ENCODE measurements at regions not wholly inside any gene's neighbourhood (a gene's known extent, or its start where the extent isn't known, plus 50 kb on each side); places are given as distances from the start of the nearest gene placed in this dataset.
"Not testable (repeated sequence)": the region's sequence is repeated elsewhere in the genome, so short reads cannot be mapped to it uniquely, and the experiment has no call there.

- TF ChIP-seq POLR2A (IDR thresholded peaks at IDR 0.05; ENCODE audit: low read length) (no peak), GATA1 (IDR thresholded peaks at IDR 0.05; ENCODE audit: low read depth, low read length) (no peak)
- no peak for DNase-seq
These were observed 103.7 kb downstream of the ADRA2C start for GRCh38 chr4:3869661-3870566.

GRCh38 chr4:3870567-3870962 is 104.4 kb downstream of the ADRA2C start:
- no peak for DNase-seq
- TF ChIP-seq POLR2A (IDR thresholded peaks at IDR 0.05; ENCODE audit: low read length) (no peak), GATA1 (IDR thresholded peaks at IDR 0.05; ENCODE audit: low read depth, low read length) (no peak)

- TF ChIP-seq GATA1 (IDR thresholded peaks at IDR 0.05; ENCODE audit: low read depth, low read length) = no peak
- no peak for TF ChIP-seq POLR2A (IDR thresholded peaks at IDR 0.05; ENCODE audit: low read length)
- DNase-seq = no peak
These were observed 105.1 kb downstream of the ADRA2C start for GRCh38 chr4:3871181-3871852.

- TF ChIP-seq GATA1 (IDR thresholded peaks at IDR 0.05; ENCODE audit: low read depth, low read length) (no peak), POLR2A (IDR thresholded peaks at IDR 0.05; ENCODE audit: low read length) (no peak)
- peak in 1 of 2 experiments; percentile 13 for DNase-seq
These were observed 106.0 kb downstream of the ADRA2C start for GRCh38 chr4:3871881-3872833.

- DNase-seq = no peak
These were observed 106.7 kb downstream of the ADRA2C start for GRCh38 chr4:3872834-3873313.

GRCh38 chr4:3873408-3874027 is 107.3 kb downstream of the ADRA2C start:
- no peak for DNase-seq
- no peak for TF ChIP-seq GATA1 (IDR thresholded peaks at IDR 0.05; ENCODE audit: low read depth, low read length)
- TF ChIP-seq POLR2A (IDR thresholded peaks at IDR 0.05; ENCODE audit: low read length) = no peak

More at GRCh38 chr4:3872834-3873313, 106.7 kb downstream of the ADRA2C start:
- TF ChIP-seq POLR2A (IDR thresholded peaks at IDR 0.05; ENCODE audit: low read length) (no peak), GATA1 (IDR thresholded peaks at IDR 0.05; ENCODE audit: low read depth, low read length) (no peak)

- TF ChIP-seq GATA1 (IDR thresholded peaks at IDR 0.05; ENCODE audit: low read depth, low read length) (no peak), POLR2A (IDR thresholded peaks at IDR 0.05; ENCODE audit: low read length) (no peak)
- DNase-seq = no peak
These were observed 107.8 kb downstream of the ADRA2C start for GRCh38 chr4:3874028-3874415.

GRCh38 chr4:3874525-3875110 is 108.4 kb downstream of the ADRA2C start:
- no peak for DNase-seq
- TF ChIP-seq POLR2A (IDR thresholded peaks at IDR 0.05; ENCODE audit: low read length) (no peak), GATA1 (IDR thresholded peaks at IDR 0.05; ENCODE audit: low read depth, low read length) (no peak)

- TF ChIP-seq GATA1 (IDR thresholded peaks at IDR 0.05; ENCODE audit: low read depth, low read length) (no peak), POLR2A (IDR thresholded peaks at IDR 0.05; ENCODE audit: low read length) (no peak)
- no peak for DNase-seq
These were observed 109.3 kb downstream of the ADRA2C start for GRCh38 chr4:3875466-3875865.

GRCh38 chr4:3876057-3876845 is 110.1 kb downstream of the ADRA2C start:
- DNase-seq = not testable (repeated sequence)

GRCh38 chr4:3877236-3877635 is 111.1 kb downstream of the ADRA2C start:
- no peak for TF ChIP-seq GATA1 (IDR thresholded peaks at IDR 0.05; ENCODE audit: low read depth, low read length)
- TF ChIP-seq POLR2A (IDR thresholded peaks at IDR 0.05; ENCODE audit: low read length) = no peak
- no peak for DNase-seq

GRCh38 chr4:3877868-3878267 is 111.7 kb downstream of the ADRA2C start:
- no peak for DNase-seq
- no peak for TF ChIP-seq POLR2A (IDR thresholded peaks at IDR 0.05; ENCODE audit: low read length)
- TF ChIP-seq GATA1 (IDR thresholded peaks at IDR 0.05; ENCODE audit: low read depth, low read length) = no peak

Data from erythroblast (primary cell).